ENCODE measurements at regions not wholly inside any gene's neighbourhood (a gene's known extent, or its start where the extent isn't known, plus 50 kb on each side); places are given as distances from the start of the nearest gene placed in this dataset.
"Not testable (repeated sequence)": the region's sequence is repeated elsewhere in the genome, so short reads cannot be mapped to it uniquely, and the experiment has no call there.

- no peak for TF ChIP-seq CTCF (IDR thresholded peaks at IDR 0.05; ENCODE audit: low read depth, low read length)
- H3K4me3 ChIP-seq (ENCODE audit: low read depth, low read length), result no peak overlapping the region
Measured at GRCh38 chr14:27587103-27587502, 989.3 kb upstream of the NOVA1 start.

- H3K4me3 ChIP-seq (ENCODE audit: low read depth, low read length), result no peak overlapping the region
- no peak for TF ChIP-seq CTCF (IDR thresholded peaks at IDR 0.05; ENCODE audit: low read depth, low read length)
Measured at GRCh38 chr14:27605282-27605681, 1007.4 kb upstream of the NOVA1 start.

- H3K4me3 ChIP-seq (ENCODE audit: low read depth, low read length), result no peak overlapping the region
- TF ChIP-seq CTCF (IDR thresholded peaks at IDR 0.05; ENCODE audit: low read depth, low read length), result no peak
Measured at GRCh38 chr14:27608377-27608776, 1010.5 kb upstream of the NOVA1 start.

GRCh38 chr14:27612121-27612520 is 1014.3 kb upstream of the NOVA1 start:
- H3K4me3 ChIP-seq (ENCODE audit: low read depth, low read length), result no peak overlapping the region
- no peak for TF ChIP-seq CTCF (IDR thresholded peaks at IDR 0.05; ENCODE audit: low read depth, low read length)

- no peak for TF ChIP-seq CTCF (IDR thresholded peaks at IDR 0.05; ENCODE audit: low read depth, low read length)
- H3K4me3 ChIP-seq (ENCODE audit: low read depth, low read length), result no peak overlapping the region
Measured at GRCh38 chr14:27613102-27613501, 1015.3 kb upstream of the NOVA1 start.

DNA sequence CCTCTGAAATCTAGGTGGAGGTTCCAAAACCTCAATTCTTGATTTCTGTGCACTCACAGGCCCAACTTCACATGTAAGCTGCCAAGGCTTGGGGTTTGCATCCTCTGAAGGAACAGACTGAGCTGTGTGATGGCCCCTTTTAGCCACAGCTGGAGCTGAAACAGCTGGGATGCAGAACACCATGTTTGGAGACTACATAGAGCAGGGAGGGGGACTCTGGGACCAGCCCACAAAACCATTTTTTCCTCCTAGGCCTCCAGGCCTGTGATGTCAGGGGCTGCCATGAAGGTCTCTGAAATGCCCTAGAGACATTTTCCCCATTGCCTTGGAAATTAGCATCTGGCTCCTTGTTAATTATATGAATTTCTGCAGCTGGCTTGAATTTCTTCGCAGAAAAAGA is 1025.9 kb upstream of the NOVA1 start:
- TF ChIP-seq CTCF (IDR thresholded peaks at IDR 0.05; ENCODE audit: low read depth, low read length), result no peak
- H3K4me3 ChIP-seq (ENCODE audit: low read depth, low read length), result no peak overlapping the region

DNA sequence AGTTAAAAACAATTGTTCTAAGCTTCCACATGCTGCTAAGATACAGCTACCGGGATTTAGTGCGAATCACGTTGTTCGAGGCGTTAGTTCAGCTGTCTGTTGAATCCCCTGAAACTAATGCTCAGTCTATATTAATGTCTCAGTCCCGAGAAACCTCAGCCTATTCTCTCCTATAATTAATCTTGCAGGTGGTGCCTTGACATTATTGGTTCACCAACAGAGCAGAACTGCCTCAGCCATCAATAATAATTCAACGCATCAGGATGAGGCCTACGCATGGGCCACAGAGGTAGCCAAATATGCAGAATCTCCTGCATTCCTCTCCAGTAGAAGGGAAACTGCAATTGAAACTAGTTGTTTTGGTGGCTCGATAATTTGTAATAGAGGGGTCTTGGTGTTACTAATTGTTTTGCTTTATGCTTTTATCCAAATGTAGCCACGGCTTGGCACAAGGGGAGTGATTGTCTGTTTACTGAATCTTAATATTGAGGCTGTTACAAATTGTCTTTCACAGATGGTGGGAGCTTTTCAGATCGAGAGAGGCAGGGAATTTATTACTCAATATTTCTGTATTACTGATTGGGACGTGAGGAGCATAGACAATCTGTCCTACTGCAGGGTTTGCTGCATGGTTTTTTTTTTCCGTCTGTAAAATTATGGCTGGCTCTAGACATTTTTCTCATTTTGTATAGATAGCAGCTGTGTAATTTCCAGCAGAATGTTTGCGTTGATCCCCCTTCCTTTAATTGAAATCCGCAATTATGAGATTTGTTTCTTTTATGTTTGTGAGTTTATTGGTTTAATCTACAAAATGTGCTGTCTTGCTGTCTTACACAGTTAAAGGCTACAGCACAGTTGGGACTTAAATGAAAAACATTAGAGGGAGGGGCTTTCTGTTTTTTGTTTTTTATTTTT is 1036.5 kb upstream of the NOVA1 start:
- TF ChIP-seq CTCF (IDR thresholded peaks at IDR 0.05; ENCODE audit: low read depth, low read length), result no peak
- no peak overlapping the region for H3K4me3 ChIP-seq (ENCODE audit: low read depth, low read length)

GRCh38 chr14:27640688-27641087 is 1042.9 kb upstream of the NOVA1 start:
- not testable (repeated sequence) for H3K4me3 ChIP-seq (ENCODE audit: low read depth, low read length)
